ENCODE measurements at regions not wholly inside any gene's neighbourhood (a gene's known extent, or its start where the extent isn't known, plus 50 kb on each side); places are given as distances from the start of the nearest gene placed in this dataset.

DNA sequence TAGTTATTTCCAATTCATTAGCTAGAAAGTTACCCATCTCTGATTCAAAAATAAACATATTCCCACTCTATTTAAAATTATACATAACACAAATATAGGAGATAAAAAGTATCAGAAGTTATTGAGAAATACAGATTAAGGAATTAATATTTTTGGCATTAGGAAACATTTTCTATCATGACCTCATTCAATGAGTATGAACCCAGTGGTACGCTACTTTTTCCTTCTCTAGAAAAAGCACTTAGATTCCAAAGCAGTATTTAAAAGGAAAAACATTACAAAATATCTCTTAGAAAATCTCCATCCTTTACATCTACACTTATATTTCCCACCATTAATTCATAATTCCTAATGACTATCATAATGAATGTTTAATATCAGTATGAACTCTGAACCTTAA, 240.6 kb upstream of the GNAI1 start:
- TF ChIP-seq, protein P1, sequence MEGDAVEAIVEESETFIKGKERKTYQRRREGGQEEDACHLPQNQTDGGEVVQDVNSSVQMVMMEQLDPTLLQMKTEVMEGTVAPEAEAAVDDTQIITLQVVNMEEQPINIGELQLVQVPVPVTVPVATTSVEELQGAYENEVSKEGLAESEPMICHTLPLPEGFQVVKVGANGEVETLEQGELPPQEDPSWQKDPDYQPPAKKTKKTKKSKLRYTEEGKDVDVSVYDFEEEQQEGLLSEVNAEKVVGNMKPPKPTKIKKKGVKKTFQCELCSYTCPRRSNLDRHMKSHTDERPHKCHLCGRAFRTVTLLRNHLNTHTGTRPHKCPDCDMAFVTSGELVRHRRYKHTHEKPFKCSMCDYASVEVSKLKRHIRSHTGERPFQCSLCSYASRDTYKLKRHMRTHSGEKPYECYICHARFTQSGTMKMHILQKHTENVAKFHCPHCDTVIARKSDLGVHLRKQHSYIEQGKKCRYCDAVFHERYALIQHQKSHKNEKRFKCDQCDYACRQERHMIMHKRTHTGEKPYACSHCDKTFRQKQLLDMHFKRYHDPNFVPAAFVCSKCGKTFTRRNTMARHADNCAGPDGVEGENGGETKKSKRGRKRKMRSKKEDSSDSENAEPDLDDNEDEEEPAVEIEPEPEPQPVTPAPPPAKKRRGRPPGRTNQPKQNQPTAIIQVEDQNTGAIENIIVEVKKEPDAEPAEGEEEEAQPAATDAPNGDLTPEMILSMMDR (conservative IDR thresholded peaks at IDR 0.05): no peak
- Mint-ChIP-seq H3K9me3 (peaks cover 4% of the 10 kb centered on the region), H3K27me3 (ENCODE audit: low read depth) (peaks cover 9% of the 10 kb centered on the region), H3K4me3 (no peak overlapping the region), H3K4me1 (no peaks in the 10 kb centered on the region), H3K36me3 (ENCODE audit: low read depth) (no peaks in the 10 kb centered on the region), H3K27ac (ENCODE audit: unreplicated experiment) (no peak overlapping the region)
- DNase-seq (ENCODE audit: low read depth, low spot score): no peak

DNA sequence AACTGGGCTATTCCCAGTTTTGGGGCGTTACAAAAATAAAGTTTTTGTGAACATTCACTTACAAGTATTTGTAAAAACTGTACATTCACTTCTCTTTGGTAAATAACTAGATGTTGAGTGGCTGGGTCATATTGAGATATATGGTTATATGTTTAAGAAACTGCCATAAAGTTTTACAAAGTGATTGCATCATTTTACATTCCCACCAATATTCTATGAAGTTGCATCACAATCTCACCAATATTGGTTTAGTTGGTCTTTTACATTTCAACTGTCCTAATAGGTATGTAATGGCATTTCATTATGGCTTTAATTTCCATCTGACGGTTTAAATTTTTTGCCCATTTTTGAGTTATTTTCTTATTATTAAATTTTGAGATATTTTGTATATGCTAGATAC, 251.7 kb upstream of the GNAI1 start:
- H3K27me3 Mint-ChIP-seq (ENCODE audit: low read depth): no peaks in the 10 kb centered on the region
- no peak overlapping the region for H3K4me3 Mint-ChIP-seq
- no peak overlapping the region for H3K27ac Mint-ChIP-seq (ENCODE audit: unreplicated experiment)
- DNase-seq (ENCODE audit: low read depth, low spot score): no peak
- no peaks in the 10 kb centered on the region for H3K4me1 Mint-ChIP-seq
- TF ChIP-seq, protein P1 (conservative IDR thresholded peaks at IDR 0.05): no peak
- no peaks in the 10 kb centered on the region for H3K36me3 Mint-ChIP-seq (ENCODE audit: low read depth)
- H3K9me3 Mint-ChIP-seq: no peaks in the 10 kb centered on the region

DNA sequence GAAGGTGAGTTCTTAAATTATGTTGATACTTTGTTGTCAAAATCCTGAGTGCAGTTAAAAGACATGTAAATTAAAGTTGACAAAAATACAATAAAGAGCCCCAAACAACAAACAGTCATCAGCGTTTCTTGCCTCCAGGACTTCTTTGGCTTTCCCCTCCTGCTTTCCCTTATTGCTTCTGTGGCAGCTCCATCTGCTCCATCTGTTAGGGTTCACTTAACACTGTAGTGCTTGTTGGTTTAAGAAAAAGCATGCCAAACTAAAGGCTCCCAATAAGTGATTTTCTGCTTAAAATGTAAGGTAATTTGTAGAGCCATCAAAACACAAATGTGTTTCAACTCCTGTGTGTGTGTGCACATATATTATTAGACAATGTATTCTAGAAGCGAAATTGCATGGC, 254.3 kb upstream of the GNAI1 start:
- TF ChIP-seq, protein P1 (conservative IDR thresholded peaks at IDR 0.05): no peak
- Mint-ChIP-seq H3K4me3 (no peak overlapping the region), H3K36me3 (ENCODE audit: low read depth) (no peaks in the 10 kb centered on the region), H3K27me3 (ENCODE audit: low read depth) (no peaks in the 10 kb centered on the region), H3K27ac (ENCODE audit: unreplicated experiment) (no peak overlapping the region), H3K9me3 (no peaks in the 10 kb centered on the region), H3K4me1 (no peaks in the 10 kb centered on the region)
- no peak for DNase-seq (ENCODE audit: low read depth, low spot score)

DNA sequence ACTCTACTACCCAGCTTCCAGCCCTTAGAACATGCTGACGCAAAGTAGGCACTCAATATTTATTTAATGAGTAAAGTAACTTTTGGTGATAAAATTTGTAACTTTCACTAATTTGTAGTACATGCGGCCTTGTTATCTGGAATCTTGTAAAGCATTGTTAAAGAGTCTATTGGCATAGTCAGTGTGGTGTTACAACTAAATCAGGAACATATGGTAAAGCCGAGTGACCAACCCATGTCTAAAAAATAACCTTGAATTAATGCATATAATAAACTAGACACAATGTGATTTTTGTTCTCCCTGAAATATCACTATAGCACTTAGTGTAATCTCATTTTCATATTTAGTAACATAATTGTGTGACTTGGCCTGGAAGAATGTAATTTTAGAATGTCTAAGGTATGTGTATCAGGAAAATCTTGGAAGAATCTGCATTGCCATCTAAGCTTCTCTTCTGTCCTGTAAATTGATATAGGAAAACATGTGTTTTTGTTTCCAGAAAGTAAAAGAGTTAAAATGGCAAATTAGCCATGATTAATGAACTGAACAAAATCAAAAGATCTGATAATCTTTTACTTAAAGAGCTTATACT, 256.7 kb upstream of the GNAI1 start:
- Mint-ChIP-seq H3K9me3 (no peaks in the 10 kb centered on the region), H3K36me3 (ENCODE audit: low read depth) (no peaks in the 10 kb centered on the region), H3K27ac (ENCODE audit: unreplicated experiment) (no peak overlapping the region), H3K4me3 (no peak overlapping the region), H3K4me1 (no peaks in the 10 kb centered on the region), H3K27me3 (ENCODE audit: low read depth) (peaks cover 2% of the 10 kb centered on the region)
- TF ChIP-seq, protein P1 (conservative IDR thresholded peaks at IDR 0.05): no peak
- no peak for DNase-seq (ENCODE audit: low read depth, low spot score)

DNA sequence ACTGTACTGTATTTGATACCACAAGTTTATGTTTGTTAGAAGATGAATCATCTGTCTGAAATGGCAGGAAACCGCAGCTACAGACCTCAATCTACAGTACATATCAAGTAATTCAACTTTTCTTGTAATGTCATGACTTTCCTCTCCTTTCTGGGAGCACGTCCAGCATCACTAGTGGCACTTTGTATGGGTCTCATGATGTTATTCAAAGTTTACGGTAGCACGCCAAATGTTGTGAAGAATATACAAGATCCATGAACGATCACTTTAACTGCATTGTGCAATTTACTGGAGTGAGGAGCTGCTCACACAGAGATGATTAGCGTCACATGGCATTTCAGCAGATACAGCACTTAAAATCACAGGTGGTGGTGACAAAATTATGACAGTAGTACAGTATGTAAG, 257.8 kb upstream of the GNAI1 start:
- TF ChIP-seq, protein P1 (conservative IDR thresholded peaks at IDR 0.05): no peak
- Mint-ChIP-seq H3K27me3 (ENCODE audit: low read depth) (peaks cover 2% of the 10 kb centered on the region), H3K4me1 (no peaks in the 10 kb centered on the region), H3K27ac (ENCODE audit: unreplicated experiment) (no peak overlapping the region), H3K4me3 (no peak overlapping the region), H3K36me3 (ENCODE audit: low read depth) (no peaks in the 10 kb centered on the region), H3K9me3 (no peaks in the 10 kb centered on the region)
- DNase-seq (ENCODE audit: low read depth, low spot score): no peak
